Limb (tissue), 2 donors: ENCODE measurements at regions not wholly inside any gene's neighbourhood (a gene's known extent, or its start where the extent isn't known, plus 50 kb on each side); places are given as distances from the start of the nearest gene placed in this dataset.

Experiments
- DNase-seq, 2 donors: peaks; one replicate each; pipeline ENCODE4 v3.0.0-alpha.2; 2016; ENCODE audit errors: extremely low spot score in 2 of 2

DNA sequence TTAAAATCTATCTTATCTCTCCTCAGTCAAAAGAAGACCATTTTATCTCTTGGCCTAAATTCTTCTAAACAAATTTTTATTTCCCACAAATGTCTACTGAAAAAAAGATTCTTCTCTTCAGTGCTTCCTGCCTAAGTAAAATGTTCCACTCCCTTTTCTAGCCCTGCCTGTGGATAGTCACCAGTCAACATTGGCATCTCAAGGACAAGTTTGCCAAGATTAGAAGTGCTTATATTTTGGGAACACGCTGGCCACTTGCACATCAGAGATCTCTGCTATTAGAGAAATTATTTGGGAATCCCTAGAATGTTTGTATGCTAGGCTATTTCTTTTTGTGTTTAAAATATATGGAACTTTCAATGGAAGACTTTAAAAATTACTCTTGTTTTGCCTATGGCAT lies 758.2 kb upstream of the CDH7 start:
- DNase-seq: no peak

DNA sequence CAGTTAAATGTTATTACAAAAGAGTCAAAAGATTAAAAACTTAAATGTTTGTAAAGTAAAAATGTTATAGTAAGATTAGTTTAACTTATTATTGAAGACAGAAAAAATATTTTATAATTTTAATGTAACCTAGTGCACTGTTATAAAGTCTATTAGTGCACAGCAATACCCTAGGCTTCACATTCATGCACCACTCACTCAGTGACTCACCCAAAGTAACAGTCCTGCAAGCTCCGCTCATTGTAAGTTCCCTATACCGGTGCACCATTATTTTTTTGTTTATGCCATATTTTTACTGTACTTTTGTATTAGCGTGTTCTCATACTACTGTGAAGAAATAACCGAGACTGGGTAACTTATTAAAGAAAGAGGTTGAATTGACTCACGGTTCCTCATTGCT lies 759.7 kb upstream of the CDH7 start:
- no peak for DNase-seq

DNA sequence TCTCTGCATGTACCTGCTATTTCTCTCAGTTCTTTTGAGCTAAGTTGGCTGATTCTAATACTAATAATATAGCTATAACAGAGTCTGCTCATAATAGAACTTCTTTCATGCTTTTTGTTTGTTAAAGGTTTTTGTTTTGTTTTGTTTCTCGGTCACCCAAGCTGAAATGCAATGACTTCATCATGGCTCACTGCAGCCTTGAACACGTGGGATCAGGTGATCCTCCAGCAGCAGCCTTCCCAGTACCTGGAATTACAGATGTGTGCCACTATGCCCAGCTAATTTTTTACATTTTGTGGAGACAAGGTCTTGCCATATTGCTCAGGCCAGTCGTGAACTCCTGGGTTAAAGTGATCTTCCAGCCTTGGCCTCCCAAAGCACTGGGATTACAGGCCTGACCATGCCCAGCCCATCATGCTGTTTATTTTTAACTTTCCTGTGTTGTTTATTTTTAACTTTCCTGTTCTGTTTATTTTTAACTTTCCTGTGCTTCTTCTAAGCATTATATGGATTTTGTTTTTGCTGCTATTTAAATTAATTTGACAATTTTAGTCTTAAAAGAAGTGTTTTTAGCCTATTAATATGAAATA lies 763.8 kb upstream of the CDH7 start:
- no peak for DNase-seq

DNA sequence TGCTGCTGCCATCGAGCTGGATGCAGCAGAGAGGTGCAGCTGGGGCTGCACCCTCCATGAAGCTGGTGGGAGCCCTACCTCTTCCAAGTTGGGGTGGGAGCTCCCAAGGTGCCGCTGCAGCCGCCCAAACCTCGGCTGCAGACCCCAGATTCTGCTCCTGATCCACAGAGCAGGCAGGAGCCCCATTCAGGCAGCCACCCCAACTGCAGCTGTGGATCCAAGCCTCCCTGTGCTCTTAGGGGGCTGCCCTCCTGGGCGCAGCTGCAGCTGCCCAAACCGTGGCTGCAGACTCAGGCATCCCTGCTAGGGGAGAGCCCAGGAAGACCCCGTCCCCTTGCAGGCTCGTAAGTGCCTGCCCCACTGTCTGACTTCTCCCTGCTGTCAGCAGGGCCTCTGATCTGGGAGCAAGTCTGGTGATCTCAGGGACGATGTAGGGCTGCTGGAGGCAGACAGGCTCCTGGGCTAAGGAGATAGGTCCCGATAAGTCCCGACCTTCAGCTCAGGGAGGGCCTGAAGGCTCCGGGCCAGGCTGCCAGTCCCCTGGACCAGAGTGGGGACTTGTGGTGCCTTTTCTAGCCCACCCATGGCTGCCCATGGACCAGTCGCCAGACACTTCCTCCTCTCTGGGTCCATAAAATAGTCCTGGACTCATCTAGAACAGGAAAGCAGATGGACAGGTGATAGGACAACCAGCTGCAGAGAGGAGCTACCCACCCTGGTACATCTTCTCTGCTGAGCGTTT lies 767.1 kb upstream of the CDH7 start:
- no peak for DNase-seq

DNA sequence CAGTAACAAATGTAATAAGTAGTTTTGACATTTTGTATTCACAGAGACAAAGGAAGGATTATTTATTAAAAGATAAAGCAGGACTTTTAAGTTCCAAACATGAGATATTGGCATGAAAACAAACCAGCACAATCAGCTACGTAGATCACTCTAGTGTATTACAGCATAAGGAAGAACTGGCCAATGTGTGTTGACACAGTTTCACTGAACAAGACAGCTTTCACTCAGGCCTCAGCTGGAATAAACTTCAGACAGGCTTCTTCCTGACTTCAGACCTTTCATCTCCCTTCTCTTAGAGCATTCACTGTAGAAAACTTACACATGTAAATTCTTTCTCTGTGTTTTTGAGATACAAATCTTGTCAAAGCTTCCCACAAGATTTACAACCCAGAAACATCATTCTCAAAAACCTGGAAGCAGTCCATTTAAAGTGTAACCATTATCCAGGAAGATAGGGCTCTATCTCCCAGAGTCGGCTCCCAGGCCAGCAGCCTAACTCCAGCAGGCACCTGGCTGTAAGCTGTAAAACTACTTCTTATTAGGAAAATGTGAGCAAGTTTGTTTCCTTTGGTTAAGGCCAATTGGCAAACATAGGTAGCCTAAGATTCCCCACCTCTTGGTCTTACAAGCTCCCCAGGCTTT lies 768.3 kb upstream of the CDH7 start:
- no peak for DNase-seq

DNA sequence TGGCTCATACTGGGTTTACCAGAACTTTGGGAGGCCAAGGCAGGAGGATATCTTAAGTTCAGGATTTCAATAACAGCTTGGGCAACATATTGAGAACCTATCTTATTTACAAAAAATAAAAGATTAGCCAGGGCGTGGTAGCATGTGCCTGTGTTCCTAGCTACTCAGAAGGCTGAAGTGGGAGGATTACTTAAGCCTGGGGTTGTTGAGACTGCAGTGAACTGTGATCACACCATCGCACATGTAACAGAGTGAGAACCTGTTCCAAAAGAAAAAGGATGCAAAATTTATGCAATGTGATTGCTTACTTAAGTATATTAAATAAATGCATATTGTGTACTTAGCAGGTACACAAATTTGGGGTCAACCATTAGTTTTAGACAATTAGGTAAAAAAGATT lies 768.9 kb upstream of the CDH7 start:
- DNase-seq: no peak

DNA sequence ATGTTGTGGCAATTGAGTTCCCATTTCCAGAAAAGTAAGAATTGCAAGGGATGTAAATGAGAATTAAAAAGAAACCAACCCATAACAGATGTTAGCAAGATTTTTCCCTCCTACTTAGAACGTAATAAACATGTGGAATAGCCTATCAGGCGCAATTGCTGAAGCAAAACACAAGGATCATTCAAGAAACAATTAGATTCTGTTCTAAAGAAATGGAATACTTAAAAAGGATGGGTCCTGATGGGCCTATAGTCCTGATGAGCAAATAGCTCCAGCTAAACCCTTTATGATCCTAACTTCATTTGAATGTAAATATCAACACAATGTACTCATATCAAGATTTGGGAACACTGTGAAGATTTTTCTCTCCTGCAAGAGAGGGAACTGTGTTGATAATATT lies 771.0 kb upstream of the CDH7 start:
- DNase-seq: no peak

DNA sequence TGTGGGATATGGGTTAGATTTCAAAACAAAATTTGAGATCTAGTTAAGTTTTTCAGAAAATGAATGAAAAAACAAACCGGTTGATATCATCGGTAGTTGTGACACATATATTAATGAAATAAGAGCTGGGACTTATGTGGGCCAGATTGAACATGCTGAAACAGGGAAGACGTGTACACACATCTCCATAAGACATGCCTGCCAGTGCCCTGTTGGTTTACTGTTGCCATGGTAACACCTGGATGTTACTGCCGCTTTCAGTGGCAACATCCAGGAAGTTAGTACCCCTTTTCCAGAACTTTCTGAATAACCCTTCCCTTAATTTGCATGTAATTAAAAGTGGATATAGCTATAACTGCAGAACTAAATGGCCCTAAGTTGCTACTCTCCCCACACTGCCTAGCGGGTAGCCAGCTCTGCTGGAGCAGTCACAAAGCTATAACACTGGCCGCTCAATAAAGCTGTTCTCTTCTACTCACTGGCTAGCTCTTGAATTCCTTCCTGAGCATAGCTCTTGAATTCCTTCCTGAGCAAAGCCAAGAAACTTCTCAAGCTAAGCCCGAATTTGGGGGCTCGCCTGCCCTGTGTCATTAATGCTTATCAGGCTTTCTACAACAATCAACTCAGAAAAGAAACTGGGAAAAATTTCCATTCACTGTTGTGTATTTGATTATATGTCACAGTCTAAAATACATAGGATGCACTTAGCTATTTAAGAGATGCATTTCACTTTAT lies 776.3 kb upstream of the CDH7 start:
- no peak for DNase-seq

DNA sequence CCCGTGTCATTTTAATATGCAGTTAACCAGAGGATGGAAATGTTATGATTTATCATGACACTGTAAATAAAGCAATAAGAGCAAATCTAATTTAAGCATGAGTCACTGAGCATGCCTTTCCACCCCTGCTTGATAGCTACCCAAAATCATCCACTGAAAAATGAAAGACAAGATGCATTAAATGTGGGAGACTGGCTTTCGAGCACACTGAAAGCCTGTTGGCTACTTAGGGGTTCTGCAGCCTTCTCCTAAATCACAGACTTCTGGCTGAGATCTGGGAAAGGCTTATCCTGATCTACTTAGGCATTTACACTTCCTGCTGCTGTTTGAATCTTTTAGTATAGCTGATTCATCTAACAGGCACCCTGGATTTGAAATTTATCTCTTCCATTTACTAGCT lies 778.3 kb upstream of the CDH7 start:
- DNase-seq: no peak

DNA sequence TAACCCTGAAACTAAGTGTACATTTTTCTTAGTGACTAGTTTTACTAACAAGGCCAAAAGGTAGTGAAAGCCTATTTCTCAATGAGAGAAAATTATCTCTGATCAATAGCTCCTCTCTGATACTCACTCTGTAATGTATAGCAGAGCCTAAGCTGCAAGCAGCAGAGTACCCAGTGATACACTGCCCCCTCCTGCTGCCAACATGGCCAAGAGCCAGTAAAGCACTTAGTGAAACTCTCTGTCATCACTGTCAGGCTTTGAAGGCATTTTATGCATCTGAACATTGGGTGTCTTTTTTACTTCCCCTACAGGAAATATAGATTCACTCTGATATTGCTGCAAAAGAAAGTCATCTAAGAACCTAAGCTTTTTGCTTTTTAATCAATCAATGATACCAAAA lies 784.1 kb upstream of the CDH7 start:
- no peak for DNase-seq

DNA sequence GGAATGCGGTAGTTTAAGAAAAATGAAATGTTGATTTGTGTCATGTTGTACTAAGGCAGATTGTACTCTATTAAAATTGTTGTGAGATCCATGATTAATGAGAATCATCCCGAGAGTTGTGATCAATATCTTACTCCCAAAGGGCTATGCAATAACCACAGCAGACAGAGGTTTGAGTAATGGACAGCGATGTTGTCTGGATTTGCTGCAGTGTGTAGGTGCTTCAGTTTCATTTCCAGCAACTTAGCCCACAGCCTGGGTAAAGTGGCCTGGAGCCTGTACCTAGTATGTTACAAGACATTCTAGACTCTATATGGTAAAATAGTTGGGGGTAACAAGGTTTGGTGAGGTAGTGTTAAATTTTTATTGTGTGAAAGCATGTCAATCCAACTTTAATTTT lies 794.3 kb upstream of the CDH7 start:
- no peak for DNase-seq

DNA sequence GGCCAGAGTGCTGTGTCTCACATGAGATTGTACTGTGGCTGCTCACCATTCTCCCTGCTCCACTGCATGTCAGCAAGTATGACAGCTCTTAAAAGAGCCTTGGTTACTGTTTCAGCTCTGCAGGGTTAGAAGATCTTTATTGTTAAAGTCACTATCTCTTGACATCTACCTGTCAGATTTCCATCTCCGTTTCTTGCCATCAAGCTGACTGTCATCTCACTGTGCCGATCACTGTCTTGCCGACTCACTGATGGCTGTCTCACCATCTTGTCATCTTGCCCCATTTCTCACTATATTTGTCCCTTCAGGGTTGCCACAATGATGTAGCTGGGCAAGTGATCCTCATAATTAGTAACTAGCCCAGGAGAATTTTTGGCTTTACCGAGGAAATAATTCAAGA lies 800.9 kb upstream of the CDH7 start:
- no peak for DNase-seq

DNA sequence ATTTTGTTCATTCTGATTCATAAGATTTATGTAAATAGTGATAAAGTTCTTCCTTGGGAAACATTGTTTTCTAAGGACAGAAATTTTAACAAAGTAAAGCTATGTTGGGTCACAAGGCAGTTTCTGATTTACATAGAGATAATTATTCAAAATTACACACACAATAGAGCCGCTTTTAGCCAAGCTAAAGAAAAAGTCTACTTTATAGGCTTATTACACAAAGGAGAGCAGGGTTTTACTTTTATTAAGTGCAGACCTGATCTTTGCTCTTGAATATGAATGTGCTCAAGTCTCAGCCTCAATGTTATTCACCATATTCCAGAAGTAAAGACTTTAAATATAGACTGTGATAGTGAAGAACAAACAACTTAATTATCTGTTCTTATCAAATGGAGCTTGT lies 787.8 kb upstream of the LINC00305 start:
- DNase-seq: no peak

DNA sequence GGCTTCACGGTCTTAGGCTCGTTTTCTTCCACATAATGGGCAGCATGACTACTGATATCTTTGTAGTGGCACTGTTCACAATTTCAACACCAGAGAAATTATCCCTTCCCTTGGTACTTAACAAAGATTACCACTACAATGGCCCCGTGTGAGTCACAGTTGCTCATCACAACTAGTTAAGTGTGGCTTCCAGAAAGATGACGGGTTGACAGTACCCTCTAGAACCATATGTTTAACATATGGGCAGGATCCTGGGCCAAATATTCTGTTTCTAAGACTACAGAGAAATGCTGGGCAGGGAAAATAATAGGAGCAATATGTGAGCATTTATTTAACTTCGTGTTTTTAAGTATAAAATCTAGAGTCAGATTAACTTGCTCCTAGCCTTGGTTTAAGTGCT lies 780.1 kb upstream of the LINC00305 start:
- peak in 1 of 2 donors; percentile 23 for DNase-seq

DNA sequence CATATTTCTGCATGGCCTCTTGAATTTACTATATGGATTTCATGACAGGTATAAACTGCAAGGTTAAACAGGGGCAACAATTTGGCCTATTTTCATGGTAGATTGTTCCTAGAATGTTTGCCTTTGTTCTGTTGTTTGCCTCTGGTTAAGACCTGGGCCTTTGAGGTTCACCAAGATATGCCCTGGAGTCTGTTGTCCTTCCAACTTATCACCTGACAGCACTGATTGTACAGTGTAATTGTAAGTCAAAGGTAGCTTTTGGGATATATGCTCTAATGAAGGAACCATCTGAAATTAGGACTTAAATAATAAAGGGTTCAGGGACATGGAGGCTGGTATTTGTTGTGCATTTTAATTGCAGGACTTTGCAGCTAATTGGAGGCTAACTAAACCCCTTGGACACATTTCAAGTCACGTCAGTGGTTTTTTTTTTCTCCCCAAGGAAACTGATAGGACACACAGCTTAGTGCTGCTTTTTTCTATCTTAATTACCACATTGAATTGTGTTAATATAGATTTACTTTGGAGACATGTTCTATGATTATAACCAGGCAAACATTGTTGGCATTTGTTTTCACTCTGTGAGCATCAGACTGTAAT lies 771.2 kb upstream of the LINC00305 start:
- DNase-seq: no peak

DNA sequence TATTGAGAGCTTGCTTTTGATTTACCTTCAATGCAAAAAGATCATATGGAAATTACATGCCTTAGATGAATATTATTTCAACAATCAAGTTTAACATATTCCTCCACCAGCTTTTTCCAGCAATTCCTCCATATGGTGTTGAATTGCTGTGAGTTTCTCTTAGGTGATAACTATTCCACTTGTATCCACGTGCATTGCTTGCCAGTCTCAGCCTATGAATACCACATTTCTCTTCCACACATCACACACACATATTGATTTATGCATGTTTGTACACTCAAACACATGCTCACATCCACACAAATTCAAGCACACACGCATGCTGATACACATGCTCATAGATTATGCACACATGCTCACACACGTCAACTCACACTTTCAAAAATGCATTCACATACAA lies 770.0 kb upstream of the LINC00305 start:
- no peak for DNase-seq

DNA sequence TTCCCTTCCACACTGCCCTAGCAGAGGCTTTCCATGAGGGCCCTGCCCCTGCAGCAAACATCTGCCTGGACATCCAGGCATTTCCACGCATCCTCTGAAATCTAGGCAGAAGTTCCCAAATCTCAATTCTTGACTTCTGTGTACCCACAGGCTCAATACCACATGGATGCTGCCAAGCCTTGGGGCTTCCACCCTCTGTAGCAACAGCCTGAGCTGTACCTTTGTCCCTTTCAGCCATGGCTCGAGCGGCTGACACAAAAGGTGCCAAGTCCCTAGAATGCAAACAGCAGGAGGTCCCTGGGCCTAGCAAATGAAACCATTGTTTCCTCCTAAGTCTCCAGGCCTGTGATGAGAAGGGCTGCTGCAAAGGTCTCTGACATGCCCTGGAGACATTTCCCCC lies 744.5 kb upstream of the LINC00305 start:
- no peak for DNase-seq

DNA sequence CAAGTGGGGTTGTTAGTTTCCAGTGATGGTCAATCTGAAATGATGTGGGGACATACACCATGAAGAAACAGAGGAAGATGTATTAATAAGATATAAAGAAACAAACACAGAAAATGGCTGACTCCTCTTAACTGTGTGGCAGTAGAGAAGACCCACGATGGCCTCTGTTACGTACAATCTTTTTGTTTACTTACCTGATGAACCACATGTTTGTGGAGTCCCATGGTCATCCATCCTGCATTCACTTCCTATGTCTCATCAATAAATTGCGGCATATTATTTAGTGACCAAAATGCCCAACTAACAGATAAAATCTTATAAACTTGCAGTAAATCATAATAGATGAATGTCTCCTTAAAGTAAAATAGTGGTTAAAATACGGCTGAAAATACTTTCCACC lies 740.1 kb upstream of the LINC00305 start:
- DNase-seq: no peak

DNA sequence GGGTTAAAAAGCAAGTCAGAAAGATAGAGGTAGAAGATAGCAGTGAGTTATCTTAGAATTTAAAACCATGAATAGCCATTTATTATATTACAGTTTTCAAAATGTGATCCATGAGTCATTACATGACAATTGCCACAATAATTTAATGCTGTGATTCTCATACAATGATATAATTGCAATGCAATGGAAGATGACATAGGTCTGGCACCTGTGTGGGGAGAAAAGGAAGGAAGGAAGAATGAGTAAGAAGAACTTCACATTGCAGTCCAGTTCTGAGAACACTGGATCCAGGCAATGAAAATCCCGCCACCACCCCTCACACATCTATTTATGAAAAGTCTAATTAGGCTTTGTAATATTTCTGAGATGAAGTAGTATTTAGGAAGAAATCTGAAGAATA lies 738.1 kb upstream of the LINC00305 start:
- no peak for DNase-seq

DNA sequence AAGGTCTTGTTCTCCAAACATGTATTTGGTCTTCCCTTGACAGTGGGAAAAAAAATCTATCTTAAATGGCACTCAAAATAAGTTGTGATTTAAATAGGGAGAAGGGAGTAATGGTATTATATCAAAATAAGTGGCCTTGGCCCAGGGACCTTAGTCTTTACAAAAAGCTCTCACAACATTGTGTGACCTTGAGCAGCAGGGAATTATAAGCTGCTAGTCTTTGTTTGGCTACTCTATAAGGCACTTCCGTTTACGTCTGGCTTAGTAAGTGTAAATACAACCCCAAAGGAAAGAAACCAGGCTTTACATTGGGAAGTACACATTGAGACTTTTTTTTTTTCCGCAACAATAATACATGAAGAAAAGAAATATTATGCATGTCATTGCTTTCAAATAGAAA lies 734.0 kb upstream of the LINC00305 start:
- DNase-seq: peak in 1 of 2 donors; percentile 16

DNA sequence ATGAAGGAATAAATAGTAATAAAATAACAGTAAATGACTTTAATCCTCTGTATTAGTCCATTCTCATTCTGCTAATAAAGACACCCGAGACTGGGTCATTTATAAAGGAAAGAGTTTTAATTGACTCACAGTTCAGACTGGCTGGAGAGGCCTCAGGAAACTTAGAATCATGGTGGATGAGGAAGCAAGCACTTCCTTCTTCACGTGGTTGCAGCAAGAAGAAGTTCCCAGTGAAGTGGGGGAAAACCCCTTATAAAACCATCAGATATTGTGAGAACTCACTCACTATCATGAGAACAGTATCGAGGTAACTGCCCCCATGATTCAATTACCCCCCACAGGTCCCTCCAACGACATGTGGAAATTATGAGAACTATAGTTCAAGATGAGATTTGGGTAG lies 727.9 kb upstream of the LINC00305 start:
- no peak for DNase-seq
